ENCODE measurements at regions not wholly inside any gene's neighbourhood (a gene's known extent, or its start where the extent isn't known, plus 50 kb on each side); places are given as distances from the start of the nearest gene placed in this dataset.

- TF ChIP-seq YBX1 (IDR thresholded peaks at IDR 0.05) (no peak), DEAF1 (CRISPR knock-in tag; IDR thresholded peaks at IDR 0.05) (0 out of 2 replicates have a peak, but pooled peaks have one; percentile 12), ZHX1 (conservative IDR thresholded peaks at IDR 0.05; ENCODE audit: low read length) (no peak), RCOR1 (IDR thresholded peaks at IDR 0.05; ENCODE audit: borderline replicate concordance in 1 of 2, low read depth in 2 of 2, low read length in 2 of 2) (peak in 1 of 2 experiments; percentile 65; a peak in 1 of 4 replicates), MXI1 (IDR thresholded peaks at IDR 0.05; ENCODE audit: low read depth, low read length) (no peak), ZNF639 (CRISPR knock-in tag; conservative IDR thresholded peaks at IDR 0.05 in 1 of 2, IDR thresholded peaks at IDR 0.05 in 1 of 2) (no peak), SRSF1 (IDR thresholded peaks at IDR 0.05; ENCODE audit: low read depth, low read length) (no peak), FOXM1 (IDR thresholded peaks at IDR 0.05; ENCODE audit: low read depth) (peak; percentile 84), FOXM1 (CRISPR knock-in tag; IDR thresholded peaks at IDR 0.05; ENCODE audit: low read depth) (no peak), ZNF586 (CRISPR knock-in tag; conservative IDR thresholded peaks at IDR 0.05) (no peak), ATF6 (CRISPR knock-in tag; IDR thresholded peaks at IDR 0.05) (no peak), CC2D1A (IDR thresholded peaks at IDR 0.05) (no peak), RNF2 (IDR thresholded peaks at IDR 0.05) (no peak; the same call in 1 of the 2 replicates), SMARCE1 (IDR thresholded peaks at IDR 0.05) (peak; percentile 78), NELFE (IDR thresholded peaks at IDR 0.05; ENCODE audit: insufficient read depth, insufficient read length) (no peak), IRF1 (CRISPR knock-in tag; IDR thresholded peaks at IDR 0.05; ENCODE audit: borderline replicate concordance) (no peak), KDM2B (CRISPR knock-in tag; IDR thresholded peaks at IDR 0.05) (no peak)
- TF ChIP-seq, protein P1, sequence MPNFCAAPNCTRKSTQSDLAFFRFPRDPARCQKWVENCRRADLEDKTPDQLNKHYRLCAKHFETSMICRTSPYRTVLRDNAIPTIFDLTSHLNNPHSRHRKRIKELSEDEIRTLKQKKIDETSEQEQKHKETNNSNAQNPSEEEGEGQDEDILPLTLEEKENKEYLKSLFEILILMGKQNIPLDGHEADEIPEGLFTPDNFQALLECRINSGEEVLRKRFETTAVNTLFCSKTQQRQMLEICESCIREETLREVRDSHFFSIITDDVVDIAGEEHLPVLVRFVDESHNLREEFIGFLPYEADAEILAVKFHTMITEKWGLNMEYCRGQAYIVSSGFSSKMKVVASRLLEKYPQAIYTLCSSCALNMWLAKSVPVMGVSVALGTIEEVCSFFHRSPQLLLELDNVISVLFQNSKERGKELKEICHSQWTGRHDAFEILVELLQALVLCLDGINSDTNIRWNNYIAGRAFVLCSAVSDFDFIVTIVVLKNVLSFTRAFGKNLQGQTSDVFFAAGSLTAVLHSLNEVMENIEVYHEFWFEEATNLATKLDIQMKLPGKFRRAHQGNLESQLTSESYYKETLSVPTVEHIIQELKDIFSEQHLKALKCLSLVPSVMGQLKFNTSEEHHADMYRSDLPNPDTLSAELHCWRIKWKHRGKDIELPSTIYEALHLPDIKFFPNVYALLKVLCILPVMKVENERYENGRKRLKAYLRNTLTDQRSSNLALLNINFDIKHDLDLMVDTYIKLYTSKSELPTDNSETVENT (CRISPR knock-in tag; IDR thresholded peaks at IDR 0.05) = no peak
Measured at GRCh38 chr7:116439005-116439404, 60.5 kb upstream of the CAV2 start (continued).

All from K562 (cell line).